MM.1S (cell line): ENCODE measurements at regions not wholly inside any gene's neighbourhood (a gene's known extent, or its start where the extent isn't known, plus 50 kb on each side); places are given as distances from the start of the nearest gene placed in this dataset.

Experiments
- DNase-seq: peaks from one replicate; pipeline ENCODE4 v3.0.0-alpha.2; 2015
- H2AFZ ChIP-seq: fragments of 300-600 bp; sonication (generic); 2 replicates; pipeline ENCODE4 v1.6.0; 2016; ENCODE audit warnings: antibody characterized with exemption, low read length
- H3F3A ChIP-seq: fragments of 300-600 bp; sonication (generic); 2 replicates; pipeline ENCODE4 v1.6.1; 2016; ENCODE audit warnings: mild to moderate bottlenecking, antibody characterized with exemption, low read length, moderate library complexity, mixed read lengths; ENCODE audit not compliant: insufficient read depth
- H3K27ac ChIP-seq: fragments of 300-600 bp; sonication (generic); 2 replicates; pipeline ENCODE4 v1.5.1; 2016; ENCODE audit warnings: mild to moderate bottlenecking, low read length
- H3K27me3 ChIP-seq: fragments of 300-600 bp; sonication (generic); replicated peaks from 2 replicates; pipeline ENCODE4 v1.6.0; 2016; ENCODE audit warnings: low read length; ENCODE audit not compliant: insufficient read depth
- H3K36me3 ChIP-seq: fragments of 300-600 bp; sonication (generic); replicated peaks from 2 replicates; pipeline ENCODE4 v1.6.1; 2016; ENCODE audit warnings: mild to moderate bottlenecking, low read length, mixed read lengths; ENCODE audit not compliant: insufficient read depth
- H3K4me1 ChIP-seq: fragments of 300-600 bp; sonication (generic); 2 replicates; pipeline ENCODE4 v1.6.1; 2016; ENCODE audit warnings: low read length, mixed read lengths
- H3K4me2 ChIP-seq: fragments of 300-600 bp; sonication (generic); 2 replicates; pipeline ENCODE4 v1.6.0; 2016; ENCODE audit warnings: low read depth, low read length
- H3K4me3 ChIP-seq: fragments of 300-600 bp; sonication (generic); 2 replicates; pipeline ENCODE4 v1.5.1; 2016; ENCODE audit warnings: low read length, mixed read lengths
- H3K79me2 ChIP-seq: fragments of 300-600 bp; sonication (generic); 2 replicates; pipeline ENCODE4 v1.6.1; 2016; ENCODE audit warnings: mixed run types, low read length, mixed read lengths
- H3K9ac ChIP-seq: fragments of 300-600 bp; sonication (generic); 2 replicates; pipeline ENCODE4 v1.6.1; 2016; ENCODE audit warnings: low read length, mixed read lengths
- H3K9me2 ChIP-seq: fragments of 300-600 bp; sonication (generic); replicated peaks from 2 replicates; pipeline ENCODE4 v1.6.1; 2016; ENCODE audit warnings: mild to moderate bottlenecking, low read length, mixed read lengths; ENCODE audit not compliant: insufficient read depth
- H3K9me3 ChIP-seq: fragments of 300-600 bp; sonication (generic); replicated peaks from 2 replicates; pipeline ENCODE4 v1.6.1; 2016; ENCODE audit warnings: mild to moderate bottlenecking, low read length, mixed read lengths; ENCODE audit not compliant: insufficient read depth
- H4K20me1 ChIP-seq: fragments of 300-600 bp; sonication (generic); 2 replicates; pipeline ENCODE4 v1.6.1; 2016; ENCODE audit warnings: mild to moderate bottlenecking, low read length, moderate library complexity, mixed read lengths; ENCODE audit not compliant: insufficient read depth
- EZH2 ChIP-seq: fragments of 300-600 bp; sonication (generic); optimal IDR thresholded peaks from 2 replicates; pipeline ENCODE3; 2017; ENCODE audit warnings: low read depth, mild to moderate bottlenecking, antibody characterized with exemption, low read length, mixed read lengths
- EZH2phosphoT487 ChIP-seq: fragments of 300-600 bp; sonication (generic); IDR thresholded peaks from 2 replicates; pipeline ENCODE4 v1.6.1; 2018; ENCODE audit warnings: antibody characterized with exemption, low read length
- TF ChIP-seq, protein P1 (sequence below): fragments of 300-600 bp; sonication (generic); IDR thresholded peaks from 2 replicates; pipeline ENCODE4 v1.5.1; 2016; ENCODE audit warnings: antibody characterized with exemption, low read length, mixed read lengths

DNA sequence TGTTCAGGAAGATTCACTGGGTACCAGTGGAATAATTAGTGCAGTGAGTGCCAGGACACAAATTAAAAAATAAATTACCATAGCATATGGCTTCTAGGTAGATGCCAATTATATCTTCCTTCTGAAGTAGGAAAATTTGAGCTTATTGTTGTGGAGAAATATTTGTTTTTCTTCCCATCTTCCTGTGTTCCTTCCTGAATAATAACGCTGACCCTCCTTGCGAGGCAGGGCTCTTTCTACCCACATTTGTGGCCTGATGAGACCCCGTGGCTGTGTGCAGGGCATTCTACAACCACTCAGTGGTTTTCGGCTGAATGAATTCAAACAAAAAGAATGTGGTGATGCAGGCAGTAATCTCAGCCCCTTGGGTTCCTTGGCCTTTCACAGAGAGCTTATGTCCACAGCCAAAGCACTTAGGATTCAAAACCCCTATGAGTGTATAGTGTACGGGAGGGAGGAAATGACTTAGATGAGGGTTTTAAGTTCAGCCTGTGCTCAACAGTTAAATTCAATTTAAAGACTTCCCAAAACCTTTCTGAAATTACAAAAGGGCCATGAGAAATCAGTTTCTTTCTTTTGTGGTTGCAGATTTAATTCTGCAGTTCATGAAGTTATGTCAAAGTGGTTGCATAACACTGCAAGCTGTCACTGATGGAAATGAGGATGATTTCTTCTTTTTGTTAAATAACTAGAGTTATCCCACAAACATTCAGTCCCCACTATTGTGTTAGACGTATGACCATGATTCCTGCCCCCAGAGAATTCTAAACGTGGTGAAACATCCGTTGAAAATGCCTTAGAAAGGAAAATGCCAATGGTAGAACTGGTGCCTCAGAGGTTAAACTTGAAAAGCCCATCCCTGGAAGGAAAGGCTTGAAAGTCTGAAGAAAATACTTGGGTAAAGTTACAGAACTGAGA is 255.3 kb downstream of the FZD1 start:
- H3K27ac ChIP-seq, result no peak overlapping the region
- TF ChIP-seq, protein P1, sequence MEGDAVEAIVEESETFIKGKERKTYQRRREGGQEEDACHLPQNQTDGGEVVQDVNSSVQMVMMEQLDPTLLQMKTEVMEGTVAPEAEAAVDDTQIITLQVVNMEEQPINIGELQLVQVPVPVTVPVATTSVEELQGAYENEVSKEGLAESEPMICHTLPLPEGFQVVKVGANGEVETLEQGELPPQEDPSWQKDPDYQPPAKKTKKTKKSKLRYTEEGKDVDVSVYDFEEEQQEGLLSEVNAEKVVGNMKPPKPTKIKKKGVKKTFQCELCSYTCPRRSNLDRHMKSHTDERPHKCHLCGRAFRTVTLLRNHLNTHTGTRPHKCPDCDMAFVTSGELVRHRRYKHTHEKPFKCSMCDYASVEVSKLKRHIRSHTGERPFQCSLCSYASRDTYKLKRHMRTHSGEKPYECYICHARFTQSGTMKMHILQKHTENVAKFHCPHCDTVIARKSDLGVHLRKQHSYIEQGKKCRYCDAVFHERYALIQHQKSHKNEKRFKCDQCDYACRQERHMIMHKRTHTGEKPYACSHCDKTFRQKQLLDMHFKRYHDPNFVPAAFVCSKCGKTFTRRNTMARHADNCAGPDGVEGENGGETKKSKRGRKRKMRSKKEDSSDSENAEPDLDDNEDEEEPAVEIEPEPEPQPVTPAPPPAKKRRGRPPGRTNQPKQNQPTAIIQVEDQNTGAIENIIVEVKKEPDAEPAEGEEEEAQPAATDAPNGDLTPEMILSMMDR, result no peak
- TF ChIP-seq EZH2, result no peak
- no peak for TF ChIP-seq EZH2phosphoT487

DNA sequence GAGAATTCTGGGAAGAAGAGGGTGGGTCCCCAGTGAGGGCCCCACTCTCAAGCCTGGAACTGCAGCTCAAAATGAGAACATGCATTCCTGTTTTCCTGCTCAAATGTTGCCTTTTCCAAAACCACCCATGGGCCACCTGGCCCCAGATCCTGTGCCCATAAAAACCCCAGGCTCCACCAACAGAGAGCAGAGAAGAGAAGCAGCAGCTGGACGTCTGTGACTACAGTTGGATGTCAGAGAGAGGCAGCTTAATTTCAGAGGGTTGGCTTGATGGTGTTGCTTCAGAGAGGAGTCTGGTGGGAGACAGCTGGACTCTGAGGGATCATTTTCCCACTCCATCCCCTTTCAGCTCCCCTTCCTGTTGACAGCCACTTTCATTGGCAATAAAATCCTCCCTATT is 256.4 kb downstream of the FZD1 start:
- Histone ChIP-seq H3K36me3 (no peaks in the 10 kb centered on the region), H3K27me3 (no peaks in the 10 kb centered on the region), H3K79me2 (no peaks in the 10 kb centered on the region), H3K4me1 (no peaks in the 10 kb centered on the region), H3K9ac (no peak overlapping the region), H4K20me1 (no peaks in the 10 kb centered on the region), H3F3A (no peaks in the 10 kb centered on the region), H3K4me2 (no peak overlapping the region), H3K9me2 (0 out of 2 replicates have a peak, but pooled peaks cover 2% of the 10 kb centered on the region), H2AFZ (no peak overlapping the region), H3K27ac (no peak overlapping the region), H3K9me3 (no peaks in the 10 kb centered on the region), H3K4me3 (no peak overlapping the region)
- no peak for TF ChIP-seq EZH2phosphoT487
- TF ChIP-seq EZH2, result no peak
- TF ChIP-seq, protein P1, result no peak
- DNase-seq, result no peak

More for the DNA sequence above, 255.3 kb downstream of the FZD1 start:
- Histone ChIP-seq H3K4me1 (no peaks in the 10 kb centered on the region), H3K9me3 (no peaks in the 10 kb centered on the region), H3K27me3 (no peaks in the 10 kb centered on the region), H3K4me3 (no peak overlapping the region), H3K36me3 (no peaks in the 10 kb centered on the region), H3K4me2 (no peak overlapping the region), H3F3A (no peaks in the 10 kb centered on the region), H4K20me1 (no peaks in the 10 kb centered on the region), H3K9me2 (0 out of 2 replicates have a peak, but pooled peaks cover 2% of the 10 kb centered on the region), H3K9ac (no peak overlapping the region), H2AFZ (no peak overlapping the region), H3K79me2 (no peaks in the 10 kb centered on the region)
- no peak for DNase-seq

DNA sequence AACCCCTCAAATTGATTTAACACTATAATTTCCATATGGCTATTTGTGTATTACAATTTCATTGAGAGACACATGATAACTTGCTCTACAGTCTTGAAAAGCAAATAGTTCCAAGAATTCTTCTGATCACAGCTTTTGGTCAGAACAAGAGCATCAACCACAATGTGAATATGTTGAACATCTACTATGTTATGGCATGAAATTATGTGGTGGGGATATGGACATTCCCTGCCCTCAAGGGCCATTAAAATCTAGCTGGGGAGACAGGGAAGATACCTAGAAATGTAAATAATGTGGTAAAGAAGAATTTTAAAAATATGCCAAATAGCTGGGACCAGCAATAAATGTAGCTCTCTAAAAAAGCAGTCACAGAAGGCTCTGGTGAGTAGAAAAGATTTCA is 262.2 kb downstream of the FZD1 start:
- Histone ChIP-seq H2AFZ (no peak overlapping the region), H3K4me2 (no peak overlapping the region), H3K4me1 (no peaks in the 10 kb centered on the region), H3F3A (no peaks in the 10 kb centered on the region), H3K27ac (no peak overlapping the region), H3K4me3 (no peak overlapping the region), H3K79me2 (no peaks in the 10 kb centered on the region), H3K9me2 (0 out of 2 replicates have a peak, but pooled peaks cover 2% of the 10 kb centered on the region), H4K20me1 (no peaks in the 10 kb centered on the region), H3K36me3 (no peaks in the 10 kb centered on the region), H3K9ac (no peak overlapping the region), H3K27me3 (no peaks in the 10 kb centered on the region), H3K9me3 (no peaks in the 10 kb centered on the region)
- TF ChIP-seq EZH2, result no peak
- no peak for DNase-seq

DNA sequence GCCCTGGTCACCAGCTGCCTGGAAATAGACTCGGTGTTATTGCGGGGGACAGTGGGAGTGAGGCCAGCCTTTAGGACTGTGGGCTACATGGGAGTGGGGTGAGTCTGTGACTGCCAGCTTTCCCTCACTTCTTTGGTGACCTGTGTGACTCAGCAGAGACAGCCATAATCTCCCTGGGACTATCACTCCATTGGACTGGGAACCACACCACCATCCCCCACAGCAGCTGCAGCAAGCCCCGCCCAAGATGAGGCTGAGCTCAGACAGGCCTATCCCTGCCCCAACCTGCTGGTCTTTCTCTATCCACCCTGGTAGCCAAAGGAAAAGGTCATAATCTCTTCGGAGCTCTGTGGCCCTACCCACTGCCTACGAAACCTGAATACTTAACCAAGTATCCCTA is 263.2 kb downstream of the FZD1 start:
- Histone ChIP-seq H3K27ac (no peak overlapping the region), H3F3A (no peaks in the 10 kb centered on the region), H3K9me2 (0 out of 2 replicates have a peak, but pooled peaks cover 2% of the 10 kb centered on the region), H4K20me1 (no peaks in the 10 kb centered on the region), H3K79me2 (no peaks in the 10 kb centered on the region), H3K9ac (no peak overlapping the region), H3K4me1 (no peaks in the 10 kb centered on the region), H3K4me3 (no peak overlapping the region), H2AFZ (no peak overlapping the region), H3K27me3 (no peaks in the 10 kb centered on the region), H3K4me2 (no peak overlapping the region), H3K36me3 (no peaks in the 10 kb centered on the region), H3K9me3 (no peaks in the 10 kb centered on the region)
- no peak for DNase-seq
- no peak for TF ChIP-seq EZH2phosphoT487
- no peak for TF ChIP-seq EZH2
- TF ChIP-seq, protein P1, result no peak
